GM12864 (cell line): ENCODE measurements at regions not wholly inside any gene's neighbourhood (a gene's known extent, or its start where the extent isn't known, plus 50 kb on each side); places are given as distances from the start of the nearest gene placed in this dataset.

Experiments used
- DNase-seq: peaks from one replicate; pipeline ENCODE4 v3.0.0-alpha.2; 2011; ENCODE audit warnings: low read depth
- H3K4me3 ChIP-seq: 2 replicates; pipeline ENCODE4 v1.5.1; 2011; ENCODE audit warnings: mild to moderate bottlenecking, low read depth, low read length, control low read depth
- TF ChIP-seq, protein P1 (sequence below): IDR thresholded peaks from 2 replicates; pipeline ENCODE4 v1.5.1; 2011; ENCODE audit warnings: low read depth, mild to moderate bottlenecking, moderate library complexity, low read length, control low read depth, inconsistent platforms; ENCODE audit errors: missing control alignments

DNA sequence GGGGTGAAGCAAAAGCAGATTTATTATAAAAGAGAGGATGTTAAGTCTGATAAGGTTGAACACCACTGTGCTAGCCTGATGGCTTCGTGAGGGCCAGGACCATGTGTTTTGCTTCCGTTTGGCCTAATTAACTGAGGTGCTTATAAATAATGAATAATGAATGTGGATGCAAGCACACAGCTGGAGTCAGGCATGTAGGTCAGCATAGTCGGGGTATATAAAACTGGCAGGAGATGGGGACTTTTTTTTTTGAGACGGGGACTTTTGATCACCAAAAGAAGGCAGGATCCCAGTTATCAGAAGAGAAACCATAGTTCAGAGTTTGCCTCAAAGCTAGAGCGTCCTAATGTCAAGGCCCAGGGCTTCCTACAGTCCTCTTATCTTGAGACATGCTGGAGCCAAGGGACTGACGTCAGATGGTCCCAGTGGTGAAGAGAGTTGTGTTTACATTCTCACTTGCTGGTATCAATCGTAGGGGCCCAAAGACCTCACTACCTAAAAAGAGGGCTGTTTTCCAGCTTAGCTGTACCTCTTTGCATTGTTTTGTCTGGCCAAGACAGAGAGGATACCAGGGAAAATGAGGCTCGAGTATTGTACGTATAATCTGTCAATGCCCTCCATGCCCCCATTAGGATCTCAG, 50.4 kb downstream of the RTL9 start:
- H3K4me3 ChIP-seq, result no peak overlapping the region
- TF ChIP-seq, protein P1, sequence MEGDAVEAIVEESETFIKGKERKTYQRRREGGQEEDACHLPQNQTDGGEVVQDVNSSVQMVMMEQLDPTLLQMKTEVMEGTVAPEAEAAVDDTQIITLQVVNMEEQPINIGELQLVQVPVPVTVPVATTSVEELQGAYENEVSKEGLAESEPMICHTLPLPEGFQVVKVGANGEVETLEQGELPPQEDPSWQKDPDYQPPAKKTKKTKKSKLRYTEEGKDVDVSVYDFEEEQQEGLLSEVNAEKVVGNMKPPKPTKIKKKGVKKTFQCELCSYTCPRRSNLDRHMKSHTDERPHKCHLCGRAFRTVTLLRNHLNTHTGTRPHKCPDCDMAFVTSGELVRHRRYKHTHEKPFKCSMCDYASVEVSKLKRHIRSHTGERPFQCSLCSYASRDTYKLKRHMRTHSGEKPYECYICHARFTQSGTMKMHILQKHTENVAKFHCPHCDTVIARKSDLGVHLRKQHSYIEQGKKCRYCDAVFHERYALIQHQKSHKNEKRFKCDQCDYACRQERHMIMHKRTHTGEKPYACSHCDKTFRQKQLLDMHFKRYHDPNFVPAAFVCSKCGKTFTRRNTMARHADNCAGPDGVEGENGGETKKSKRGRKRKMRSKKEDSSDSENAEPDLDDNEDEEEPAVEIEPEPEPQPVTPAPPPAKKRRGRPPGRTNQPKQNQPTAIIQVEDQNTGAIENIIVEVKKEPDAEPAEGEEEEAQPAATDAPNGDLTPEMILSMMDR, result no peak
- DNase-seq, result no peak

DNA sequence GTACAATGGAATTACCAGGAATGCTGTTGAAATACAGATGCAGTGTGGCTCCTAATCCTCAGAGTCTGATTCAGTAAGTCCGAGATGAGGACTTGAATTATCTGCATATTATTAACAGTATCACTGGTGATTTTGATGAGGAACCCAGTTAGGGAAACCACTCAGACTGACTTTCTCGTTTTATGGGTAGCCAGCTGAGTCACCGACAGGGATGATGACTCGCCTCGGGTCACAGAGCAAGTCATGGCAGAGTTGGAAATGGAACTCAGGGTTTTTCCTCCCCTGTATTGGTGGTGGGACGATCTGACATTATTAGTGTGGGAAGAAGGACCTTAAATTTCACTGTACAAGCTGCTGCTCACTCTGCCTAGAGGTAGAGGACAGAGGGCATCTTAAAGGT, 51.3 kb downstream of the RTL9 start:
- DNase-seq, result no peak
- H3K4me3 ChIP-seq, result no peak overlapping the region
- TF ChIP-seq, protein P1, result no peak

DNA sequence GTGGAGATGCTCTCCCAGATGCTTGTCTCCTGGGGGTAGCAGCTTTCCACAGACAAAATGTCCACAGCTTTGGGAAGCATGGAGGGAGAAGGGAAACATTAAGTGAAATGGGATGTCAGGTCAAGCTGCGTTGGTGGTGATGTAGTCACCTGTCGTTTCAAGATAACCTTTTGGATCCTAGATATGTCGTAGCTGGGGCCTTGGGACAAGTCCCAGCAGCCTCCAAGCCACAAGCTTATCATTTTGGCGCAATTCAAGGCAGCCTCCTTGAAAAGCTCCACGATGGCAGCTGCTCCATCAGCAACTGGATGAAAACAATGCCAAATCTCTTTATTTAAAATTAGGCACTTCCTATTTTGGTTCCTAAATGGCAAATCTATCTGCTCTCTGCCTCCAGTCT, 52.0 kb downstream of the RTL9 start:
- H3K4me3 ChIP-seq, result no peak overlapping the region
- TF ChIP-seq, protein P1, result no peak
- no peak for DNase-seq

DNA sequence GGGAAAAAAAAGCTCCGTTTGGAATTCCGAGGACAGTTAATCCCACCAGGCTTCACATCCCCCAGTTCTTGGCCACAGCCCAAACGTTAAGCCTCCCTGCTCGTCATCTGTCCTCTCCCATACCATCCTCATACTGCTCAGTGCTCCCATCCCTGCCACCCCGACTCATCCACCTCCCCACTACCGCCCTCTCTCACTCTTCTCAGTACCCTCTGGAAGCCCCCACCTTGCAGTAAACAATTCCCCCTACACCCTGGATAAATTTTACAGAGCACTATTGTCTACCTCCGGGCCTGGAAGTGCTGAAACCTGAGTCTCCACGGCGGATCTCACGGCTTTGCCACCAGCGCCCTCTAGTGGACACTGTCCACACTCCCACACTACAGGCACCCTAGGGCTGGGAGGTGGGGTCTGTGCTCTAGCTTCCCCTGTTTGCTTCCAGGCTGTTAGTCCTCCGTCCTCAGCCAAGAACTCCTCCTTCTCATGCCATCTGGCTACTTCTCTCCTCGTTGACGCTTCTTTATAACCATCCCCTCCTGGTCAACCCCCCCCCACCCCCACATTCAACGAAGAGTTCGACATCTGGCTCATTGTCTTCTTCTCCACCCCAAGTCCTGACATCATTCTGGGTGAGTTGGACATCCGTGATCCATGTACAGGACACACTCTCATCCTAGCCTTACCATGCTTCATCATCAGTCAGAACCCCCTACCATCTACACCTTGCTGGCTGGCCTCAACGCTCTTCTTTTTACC, 54.5 kb downstream of the RTL9 start:
- TF ChIP-seq, protein P1, result peak; percentile 77
- H3K4me3 ChIP-seq, result no peak overlapping the region
- DNase-seq, result no peak

DNA sequence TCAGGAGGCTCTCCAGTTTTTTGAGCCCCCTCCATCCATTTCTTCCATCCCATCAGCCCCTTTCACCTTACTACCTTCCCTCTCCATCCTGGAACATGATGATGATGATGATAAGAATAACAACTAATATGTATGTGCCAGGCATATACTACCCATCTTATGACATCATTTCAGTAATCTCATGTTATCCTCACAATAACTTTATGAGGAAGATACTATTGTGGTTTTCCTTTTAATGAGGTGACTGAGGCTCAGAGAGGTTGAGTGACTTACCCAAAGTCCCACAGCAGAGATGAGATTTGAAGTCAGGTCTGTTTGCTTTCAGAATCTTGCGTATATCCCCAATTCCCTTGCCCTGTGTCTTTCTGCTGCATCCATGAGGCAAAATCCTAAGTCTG, 55.1 kb downstream of the RTL9 start:
- TF ChIP-seq, protein P1, result no peak

DNA sequence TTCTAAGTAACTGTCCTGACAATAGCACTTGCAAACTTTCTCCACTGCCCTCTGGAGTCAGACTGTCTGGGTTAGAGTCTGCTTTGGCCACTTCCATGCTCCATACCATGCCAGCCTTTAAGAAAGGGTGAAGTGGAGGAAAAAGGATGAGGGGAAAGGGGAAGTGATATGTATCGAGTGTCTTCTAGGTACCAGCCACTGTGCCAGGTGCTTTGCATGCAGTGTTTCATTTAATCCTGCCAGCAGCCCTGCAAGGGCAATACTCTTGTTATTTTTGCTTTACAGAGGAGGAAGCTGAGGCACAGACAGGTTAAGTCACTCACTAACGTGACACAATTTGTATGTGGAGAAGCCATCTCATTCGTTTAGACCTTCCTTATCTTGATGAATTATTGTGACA, 55.6 kb downstream of the RTL9 start:
- H3K4me3 ChIP-seq, result no peak overlapping the region
- no peak for DNase-seq
- TF ChIP-seq, protein P1, result no peak

More for the DNA sequence above, 55.1 kb downstream of the RTL9 start:
- no peak for DNase-seq
- no peak overlapping the region for H3K4me3 ChIP-seq
